ENCODE measurements at regions not wholly inside any gene's neighbourhood (a gene's known extent, or its start where the extent isn't known, plus 50 kb on each side); places are given as distances from the start of the nearest gene placed in this dataset.

DNA sequence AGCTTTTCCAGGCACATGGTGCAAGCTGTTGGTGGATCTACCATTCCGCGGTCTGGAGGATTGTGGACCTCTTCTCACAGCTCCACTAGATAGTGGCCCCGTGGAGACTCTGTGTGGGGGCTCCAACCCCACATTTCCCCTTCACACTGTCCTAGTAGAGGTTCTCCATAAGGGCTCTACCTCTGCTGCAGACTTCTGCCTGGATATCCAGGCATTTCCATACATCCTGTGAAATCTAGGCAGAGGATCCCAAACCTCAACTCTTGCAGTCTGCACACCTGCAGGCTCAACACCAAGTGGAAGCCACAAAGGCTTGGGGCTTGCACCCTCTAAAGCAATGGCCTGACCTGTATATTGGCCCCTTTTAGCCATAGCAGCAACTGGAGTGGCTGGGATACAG is 283.4 kb upstream of the KLF4 start:
- Histone ChIP-seq H3K9ac (ENCODE audit: low read depth in 1 of 2, low read length in 2 of 2) (no peak overlapping the region), H3K27ac (ENCODE audit: low read depth in 1 of 2, low read length in 2 of 2) (no peak overlapping the region)

DNA sequence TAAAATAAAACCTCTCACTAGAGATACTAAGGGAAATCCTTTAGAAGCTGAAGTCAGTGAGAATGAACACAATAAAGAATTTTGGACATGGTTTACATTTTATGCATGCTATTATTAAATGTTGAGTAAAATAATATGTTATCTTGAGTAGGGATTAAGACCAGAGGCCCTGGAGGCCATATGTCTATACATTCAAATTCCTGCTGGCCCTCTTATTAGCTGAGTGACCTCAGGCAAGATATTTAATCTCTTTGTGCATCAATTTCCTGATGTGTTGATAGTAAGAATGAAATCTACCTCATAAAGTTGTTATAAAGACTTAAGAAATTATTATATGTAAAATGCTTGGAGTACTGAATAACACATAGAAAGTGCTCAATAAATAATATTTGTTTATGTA is 281.1 kb upstream of the KLF4 start:
- Histone ChIP-seq H3K27me3 (ENCODE audit: control insufficient read depth in 4 of 4, insufficient read depth in 4 of 4, low read length in 3 of 4) (no peaks in the 10 kb centered on the region), H3K36me3 (ENCODE audit: control insufficient read depth in 4 of 4, insufficient read depth in 3 of 4, low read depth in 1 of 4, low read length in 3 of 4) (no peaks in the 10 kb centered on the region), H3K9me3 (ENCODE audit: control insufficient read depth in 4 of 4, low read length in 3 of 4) (peaks cover 0 to 7% (median under 1%) of the 10 kb centered on the region in 4 donors), H3K4me1 (ENCODE audit: control insufficient read depth in 4 of 4, insufficient read depth in 4 of 4, low read length in 3 of 4) (no peaks in the 10 kb centered on the region), H3K27ac (ENCODE audit: low read depth in 1 of 2, low read length in 2 of 2) (no peak overlapping the region), H3K4me3 (ENCODE audit: low read depth in 1 of 3, low read length in 3 of 3) (no peak overlapping the region), H3K9ac (ENCODE audit: low read depth in 1 of 2, low read length in 2 of 2) (no peak overlapping the region)
- TF ChIP-seq NR2F2 (IDR thresholded peaks at IDR 0.05) (no peak), HNF4G (IDR thresholded peaks at IDR 0.05) (no peak), TAF1 (conservative IDR thresholded peaks at IDR 0.05) (no peak), SP1 (IDR thresholded peaks at IDR 0.05) (no peak), FOXA1 (IDR thresholded peaks at IDR 0.05) (no peak), HNF4A (conservative IDR thresholded peaks at IDR 0.05) (no peak), RAD21 (IDR thresholded peaks at IDR 0.05) (no peak), YY1 (IDR thresholded peaks at IDR 0.05) (no peak), RXRA (IDR thresholded peaks at IDR 0.05) (no peak), GABPA (IDR thresholded peaks at IDR 0.05 in 1 of 2, conservative IDR thresholded peaks at IDR 0.05 in 1 of 2) (no peak), ATF3 (IDR thresholded peaks at IDR 0.05) (no peak), EGR1 (IDR thresholded peaks at IDR 0.05; ENCODE audit: low read depth in 2 of 2) (no peak), FOXA2 (IDR thresholded peaks at IDR 0.05) (no peak), JUND (IDR thresholded peaks at IDR 0.05) (no peak)
- TF ChIP-seq, protein P1, sequence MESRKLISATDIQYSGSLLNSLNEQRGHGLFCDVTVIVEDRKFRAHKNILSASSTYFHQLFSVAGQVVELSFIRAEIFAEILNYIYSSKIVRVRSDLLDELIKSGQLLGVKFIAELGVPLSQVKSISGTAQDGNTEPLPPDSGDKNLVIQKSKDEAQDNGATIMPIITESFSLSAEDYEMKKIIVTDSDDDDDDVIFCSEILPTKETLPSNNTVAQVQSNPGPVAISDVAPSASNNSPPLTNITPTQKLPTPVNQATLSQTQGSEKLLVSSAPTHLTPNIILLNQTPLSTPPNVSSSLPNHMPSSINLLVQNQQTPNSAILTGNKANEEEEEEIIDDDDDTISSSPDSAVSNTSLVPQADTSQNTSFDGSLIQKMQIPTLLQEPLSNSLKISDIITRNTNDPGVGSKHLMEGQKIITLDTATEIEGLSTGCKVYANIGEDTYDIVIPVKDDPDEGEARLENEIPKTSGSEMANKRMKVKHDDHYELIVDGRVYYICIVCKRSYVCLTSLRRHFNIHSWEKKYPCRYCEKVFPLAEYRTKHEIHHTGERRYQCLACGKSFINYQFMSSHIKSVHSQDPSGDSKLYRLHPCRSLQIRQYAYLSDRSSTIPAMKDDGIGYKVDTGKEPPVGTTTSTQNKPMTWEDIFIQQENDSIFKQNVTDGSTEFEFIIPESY (IDR thresholded peaks at IDR 0.05): no peak
- DNase-seq (ENCODE audit: low spot score): no peak

More for the DNA sequence above, 283.4 kb upstream of the KLF4 start:
- no peaks in the 10 kb centered on the region for H3K36me3 ChIP-seq (ENCODE audit: control insufficient read depth in 4 of 4, insufficient read depth in 3 of 4, low read depth in 1 of 4, low read length in 3 of 4)
- H3K4me1 ChIP-seq (ENCODE audit: control insufficient read depth in 4 of 4, insufficient read depth in 4 of 4, low read length in 3 of 4): no peaks in the 10 kb centered on the region
- H3K4me3 ChIP-seq (ENCODE audit: low read depth in 1 of 3, low read length in 3 of 3): no peak overlapping the region
- no peaks in the 10 kb centered on the region for H3K27me3 ChIP-seq (ENCODE audit: control insufficient read depth in 4 of 4, insufficient read depth in 4 of 4, low read length in 3 of 4)
- peaks cover 0 to 7% (median under 1%) of the 10 kb centered on the region in 4 donors for H3K9me3 ChIP-seq (ENCODE audit: control insufficient read depth in 4 of 4, low read length in 3 of 4)
- DNase-seq (ENCODE audit: low spot score): no peak
- TF ChIP-seq TAF1 (conservative IDR thresholded peaks at IDR 0.05) (no peak), RXRA (IDR thresholded peaks at IDR 0.05) (no peak), EGR1 (IDR thresholded peaks at IDR 0.05; ENCODE audit: low read depth in 2 of 2) (no peak), NR2F2 (IDR thresholded peaks at IDR 0.05) (no peak), SP1 (IDR thresholded peaks at IDR 0.05) (no peak), GABPA (IDR thresholded peaks at IDR 0.05 in 1 of 2, conservative IDR thresholded peaks at IDR 0.05 in 1 of 2) (no peak), ATF3 (IDR thresholded peaks at IDR 0.05) (no peak)
- TF ChIP-seq, protein P2, sequence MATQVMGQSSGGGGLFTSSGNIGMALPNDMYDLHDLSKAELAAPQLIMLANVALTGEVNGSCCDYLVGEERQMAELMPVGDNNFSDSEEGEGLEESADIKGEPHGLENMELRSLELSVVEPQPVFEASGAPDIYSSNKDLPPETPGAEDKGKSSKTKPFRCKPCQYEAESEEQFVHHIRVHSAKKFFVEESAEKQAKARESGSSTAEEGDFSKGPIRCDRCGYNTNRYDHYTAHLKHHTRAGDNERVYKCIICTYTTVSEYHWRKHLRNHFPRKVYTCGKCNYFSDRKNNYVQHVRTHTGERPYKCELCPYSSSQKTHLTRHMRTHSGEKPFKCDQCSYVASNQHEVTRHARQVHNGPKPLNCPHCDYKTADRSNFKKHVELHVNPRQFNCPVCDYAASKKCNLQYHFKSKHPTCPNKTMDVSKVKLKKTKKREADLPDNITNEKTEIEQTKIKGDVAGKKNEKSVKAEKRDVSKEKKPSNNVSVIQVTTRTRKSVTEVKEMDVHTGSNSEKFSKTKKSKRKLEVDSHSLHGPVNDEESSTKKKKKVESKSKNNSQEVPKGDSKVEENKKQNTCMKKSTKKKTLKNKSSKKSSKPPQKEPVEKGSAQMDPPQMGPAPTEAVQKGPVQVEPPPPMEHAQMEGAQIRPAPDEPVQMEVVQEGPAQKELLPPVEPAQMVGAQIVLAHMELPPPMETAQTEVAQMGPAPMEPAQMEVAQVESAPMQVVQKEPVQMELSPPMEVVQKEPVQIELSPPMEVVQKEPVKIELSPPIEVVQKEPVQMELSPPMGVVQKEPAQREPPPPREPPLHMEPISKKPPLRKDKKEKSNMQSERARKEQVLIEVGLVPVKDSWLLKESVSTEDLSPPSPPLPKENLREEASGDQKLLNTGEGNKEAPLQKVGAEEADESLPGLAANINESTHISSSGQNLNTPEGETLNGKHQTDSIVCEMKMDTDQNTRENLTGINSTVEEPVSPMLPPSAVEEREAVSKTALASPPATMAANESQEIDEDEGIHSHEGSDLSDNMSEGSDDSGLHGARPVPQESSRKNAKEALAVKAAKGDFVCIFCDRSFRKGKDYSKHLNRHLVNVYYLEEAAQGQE (IDR thresholded peaks at IDR 0.05): no peak
- 90% methylated on average over 3 of the region's 3 CpGs for WGBS
